Erythroblast (primary cell): ENCODE measurements at regions not wholly inside any gene's neighbourhood (a gene's known extent, or its start where the extent isn't known, plus 50 kb on each side); places are given as distances from the start of the nearest gene placed in this dataset.

Experiments
- GATA1 ChIP-seq: IDR thresholded peaks from 2 replicates; pipeline ENCODE4 v1.6.1; 2011; ENCODE audit warnings: low read depth, mild to moderate bottlenecking, control low read depth, low read length, moderate library complexity
- POLR2A ChIP-seq: IDR thresholded peaks from 2 replicates; pipeline ENCODE4 v1.6.1; 2011; ENCODE audit warnings: mild to moderate bottlenecking, low read length

GRCh38 chr14:85853996-85854526 is 324.1 kb downstream of the FLRT2 start:
- TF ChIP-seq POLR2A: no peak
- TF ChIP-seq GATA1: no peak
